H1 (cell line): ENCODE measurements at regions not wholly inside any gene's neighbourhood (a gene's known extent, or its start where the extent isn't known, plus 50 kb on each side); places are given as distances from the start of the nearest gene placed in this dataset.

Source experiments
- CTCF ChIA-PET: fragments of 300-600 bp; sonication (Branson Sonifier 250); formaldehyde crosslinking; loops from one replicate; lab custom pipeline; 2021; ENCODE audit not compliant: partially characterized antibody; lab: Charles Lee
- POLR2A ChIA-PET: fragments of 300-600 bp; sonication (Branson Sonifier 250); formaldehyde crosslinking; loops from one replicate; lab custom pipeline; 2021; ENCODE audit warnings: inconsistent platforms; ENCODE audit not compliant: partially characterized antibody; lab: Charles Lee
- DNase-seq, 2 experiments: peaks; one replicate each; pipeline versions ENCODE4 v3.0.0 to v3.0.0-alpha.2; 2010 to 2022; ENCODE audit warnings: low spot score in 2 of 2, low read depth in 1 of 2, mixed read lengths in 1 of 2
- FAIRE-seq: peaks from 2 replicates; lab custom pipeline; 2011; peaks lifted over from hg19 to GRCh38; lab: Jason Lieb, UNC
- H2AFZ ChIP-seq: 2 replicates; pipeline ENCODE4 v1.8.1; 2012; ENCODE audit warnings: low read length, inconsistent platforms
- H2AK5ac ChIP-seq: 2 replicates; pipeline ENCODE4 v1.6.1; 2013; ENCODE audit warnings: low read depth, low read length
- H2BK120ac ChIP-seq: replicated peaks from 2 replicates; pipeline ENCODE3; 2013; ENCODE audit warnings: low read depth, low read length, inconsistent platforms
- H2BK12ac ChIP-seq: 2 replicates; pipeline ENCODE4 v1.6.1; 2013; ENCODE audit warnings: low read depth, low read length
- H2BK15ac ChIP-seq: 2 replicates; pipeline ENCODE4 v1.6.1; 2013; ENCODE audit warnings: low read length
- H2BK20ac ChIP-seq: 2 replicates; pipeline ENCODE4 v1.6.1; 2013; ENCODE audit warnings: low read length
- H2BK5ac ChIP-seq: 2 replicates; pipeline ENCODE4 v1.6.1; 2013; ENCODE audit warnings: low read depth, low read length
- H3K14ac ChIP-seq: 2 replicates; pipeline ENCODE4 v1.6.1; 2013; ENCODE audit warnings: inconsistent platforms; ENCODE audit not compliant: insufficient read length
- H3K18ac ChIP-seq: 2 replicates; pipeline ENCODE4 v1.6.1; 2013; ENCODE audit warnings: low read length; ENCODE audit errors: extremely low read depth
- H3K23ac ChIP-seq: 2 replicates; pipeline ENCODE4 v1.6.1; 2013; ENCODE audit warnings: inconsistent platforms; ENCODE audit not compliant: insufficient read length
- H3K23me2 ChIP-seq: 2 replicates; pipeline ENCODE4 v1.6.1; 2013; ENCODE audit warnings: low read depth, low read length
- H3K27ac ChIP-seq: 2 replicates; pipeline ENCODE4 v1.6.1; 2011; ENCODE audit warnings: low read depth, low read length, inconsistent platforms
- H3K27me3 ChIP-seq, 4 experiments: replicated peaks in 1 of 4; 1 replicate in 1 of 4; 2 replicates in 3 of 4; pipeline versions ENCODE4 v1.6.1 to v1.8.1; 2011 to 2013; ENCODE audit warnings: low read length in 3 of 4, mild to moderate bottlenecking in 3 of 4, inconsistent platforms in 2 of 4, mixed read lengths in 2 of 4, moderate library complexity in 1 of 4; ENCODE audit not compliant: control insufficient read depth in 3 of 4, insufficient read depth in 3 of 4; ENCODE audit errors: extremely low read depth in 1 of 4
- H3K36me3 ChIP-seq, 4 experiments: 2 replicates each; pipeline versions ENCODE4 v1.6.1 to v1.8.1; 2011 to 2013; ENCODE audit warnings: mild to moderate bottlenecking in 4 of 4, low read length in 3 of 4, moderate library complexity in 2 of 4, control low read depth in 1 of 4, inconsistent platforms in 1 of 4; ENCODE audit not compliant: insufficient read depth in 4 of 4, control insufficient read depth in 2 of 4
- H3K4ac ChIP-seq: replicated peaks from 2 replicates; pipeline ENCODE3; 2013; ENCODE audit warnings: low read length, low read depth, mixed read lengths, inconsistent platforms; ENCODE audit not compliant: insufficient read length
- H3K4me1 ChIP-seq, 4 experiments: replicated peaks in 1 of 4; 1 replicate in 1 of 4; 2 replicates in 3 of 4; pipeline versions ENCODE4 v1.6.1 to v1.8.1; 2011 to 2013; ENCODE audit warnings: low read length in 3 of 4, inconsistent platforms in 2 of 4, mixed read lengths in 1 of 4; ENCODE audit not compliant: insufficient read depth in 4 of 4, control insufficient read depth in 3 of 4
- H3K4me2 ChIP-seq, 2 experiments: 2 replicates each; pipeline versions ENCODE4 v1.6.1 to v1.8.1; 2011 to 2013; ENCODE audit warnings: low read depth in 2 of 2, low read length in 2 of 2, control low read depth in 1 of 2, inconsistent platforms in 1 of 2, mild to moderate bottlenecking in 1 of 2; ENCODE audit not compliant: insufficient read depth in 1 of 2
- H3K4me3 ChIP-seq, 4 experiments: fragments of 200-600, 300-600 bp in 1 of 4; sonication (generic), shearing (Covaris generic), sonication (Bioruptor Twin) in 1 of 4; 2 replicates each; pipeline versions ENCODE4 v1.5.1 to v1.8.1; 2011 to 2016; ENCODE audit warnings: low read length in 4 of 4, low read depth in 3 of 4, control low read depth in 2 of 4, inconsistent platforms in 2 of 4, mild to moderate bottlenecking in 2 of 4, mixed read lengths in 1 of 4, moderate library complexity in 1 of 4; ENCODE audit not compliant: insufficient read depth in 2 of 4; ENCODE audit errors: extremely low read depth in 1 of 4
- H3K56ac ChIP-seq: replicated peaks from 2 replicates; pipeline ENCODE3; 2013; ENCODE audit warnings: low read depth, mild to moderate bottlenecking, mixed read lengths, low read length, inconsistent platforms; ENCODE audit not compliant: insufficient read length
- H3K79me1 ChIP-seq: 2 replicates; pipeline ENCODE4 v1.6.1; 2013; ENCODE audit warnings: low read depth, low read length, control low read depth
- H3K79me2 ChIP-seq, 2 experiments: 2 replicates each; pipeline versions ENCODE4 v1.6.1 to v1.8.1; 2012 to 2013; ENCODE audit warnings: low read length in 2 of 2, mild to moderate bottlenecking in 2 of 2, inconsistent platforms in 1 of 2; ENCODE audit not compliant: insufficient read depth in 2 of 2, control insufficient read depth in 1 of 2
- H3K9ac ChIP-seq, 4 experiments: replicated peaks in 1 of 4; 1 replicate in 1 of 4; 2 replicates in 3 of 4; pipeline versions ENCODE4 v1.6.1 to v1.8.1; 2011 to 2013; ENCODE audit warnings: low read depth in 3 of 4, low read length in 3 of 4, control low read depth in 2 of 4, mild to moderate bottlenecking in 2 of 4, moderate library complexity in 2 of 4, inconsistent platforms in 1 of 4; ENCODE audit errors: extremely low read depth in 1 of 4
- H3K9me3 ChIP-seq, 2 experiments: 2 replicates each; pipeline versions ENCODE4 v1.6.1 to v1.8.1; 2012 to 2013; ENCODE audit warnings: mild to moderate bottlenecking in 2 of 2, moderate library complexity in 2 of 2, control low read depth in 1 of 2, inconsistent platforms in 1 of 2, low read depth in 1 of 2, low read length in 1 of 2, mixed read lengths in 1 of 2; ENCODE audit not compliant: insufficient read depth in 2 of 2
- H4K20me1 ChIP-seq, 2 experiments: replicated peaks in 1 of 2; 2 replicates each; pipeline versions ENCODE3 to v1.8.1; 2011 to 2013; ENCODE audit warnings: inconsistent platforms in 2 of 2, low read length in 2 of 2, mild to moderate bottlenecking in 1 of 2; ENCODE audit not compliant: insufficient read depth in 2 of 2, control insufficient read depth in 1 of 2
- H4K5ac ChIP-seq: 2 replicates; pipeline ENCODE4 v1.6.1; 2013; ENCODE audit warnings: low read length, low read depth, mixed read lengths, inconsistent platforms; ENCODE audit not compliant: insufficient read length
- H4K8ac ChIP-seq: 2 replicates; pipeline ENCODE4 v1.8.0; 2013; ENCODE audit warnings: mild to moderate bottlenecking, moderate library complexity, low read length, inconsistent platforms; ENCODE audit not compliant: insufficient read depth; ENCODE audit errors: extremely low read depth
- H4K91ac ChIP-seq: replicated peaks from 2 replicates; pipeline ENCODE3; 2013; ENCODE audit warnings: low read length, mixed read lengths, inconsistent platforms; ENCODE audit not compliant: insufficient read length
- ASH2L ChIP-seq: fragments of 200-600, 300-600 bp; sonication (generic); IDR thresholded peaks from one replicate; pipeline ENCODE4 v1.7.1; 2017; ENCODE audit warnings: low read length
- CHD2 ChIP-seq: IDR thresholded peaks from 2 replicates; pipeline ENCODE4 v1.6.1; 2012; ENCODE audit warnings: low read length, improper control_type of control experiment
- CREB1 ChIP-seq: IDR thresholded peaks from 2 replicates; pipeline ENCODE4 v1.6.1; 2012; ENCODE audit warnings: inconsistent platforms
- EGR1 ChIP-seq: IDR thresholded peaks from 2 replicates; pipeline ENCODE4 v1.6.1; 2011; ENCODE audit warnings: low read depth, low read length, borderline replicate concordance
- HDAC2 ChIP-seq, 2 experiments: fragments of 300-600 bp in 1 of 2; sonication (generic) in 1 of 2; IDR thresholded peaks; 2 replicates each; pipeline ENCODE4 v1.6.1; 2011 to 2012; ENCODE audit warnings: low read depth in 2 of 2, low read length in 2 of 2, mild to moderate bottlenecking in 2 of 2, moderate library complexity in 2 of 2, borderline replicate concordance in 1 of 2, inconsistent platforms in 1 of 2
- HDAC6 ChIP-seq: IDR thresholded peaks from one replicate; pipeline ENCODE4 v1.7.1; 2012; ENCODE audit warnings: low read depth, mild to moderate bottlenecking, inconsistent platforms, low read length, moderate library complexity
- KDM5A ChIP-seq: fragments of 200-600 bp; IDR thresholded peaks from 2 replicates; pipeline ENCODE4 v1.7.1; 2012; ENCODE audit warnings: mild to moderate bottlenecking, low read length, inconsistent platforms, mixed read lengths
- NANOG ChIP-seq: IDR thresholded peaks from 2 replicates; pipeline ENCODE4 v1.6.1; 2011; ENCODE audit warnings: low read length, low read depth, mild to moderate bottlenecking, inconsistent platforms; ENCODE audit not compliant: insufficient read depth, poor library complexity, severe bottlenecking
- RFX5 ChIP-seq: IDR thresholded peaks from 2 replicates; pipeline ENCODE4 v1.6.1; 2011; ENCODE audit warnings: low read depth, low read length, improper control_type of control experiment, borderline replicate concordance
- RNF2 ChIP-seq: fragments of 200-900, 300-1000 bp; sonication (generic); IDR thresholded peaks from 2 replicates; pipeline ENCODE4 v1.7.1; 2016; ENCODE audit warnings: borderline replicate concordance, low read depth, mild to moderate bottlenecking, antibody characterized with exemption, low read length; ENCODE audit not compliant: poor library complexity, severe bottlenecking; ENCODE audit errors: missing control alignments
- RXRA ChIP-seq: IDR thresholded peaks from 2 replicates; pipeline ENCODE4 v1.6.1; 2011; ENCODE audit warnings: low read depth, mild to moderate bottlenecking, low read length, moderate library complexity; ENCODE audit not compliant: insufficient read depth
- SP1 ChIP-seq: IDR thresholded peaks from 2 replicates; pipeline ENCODE4 v1.6.1; 2011; ENCODE audit warnings: low read depth, low read length
- SP4 ChIP-seq: IDR thresholded peaks from 2 replicates; pipeline ENCODE4 v1.6.1; 2012; ENCODE audit warnings: low read length, inconsistent platforms
- YY1 ChIP-seq: IDR thresholded peaks from 2 replicates; pipeline ENCODE4 v1.6.1; 2011; ENCODE audit warnings: low read depth, mild to moderate bottlenecking, low read length

DNA sequence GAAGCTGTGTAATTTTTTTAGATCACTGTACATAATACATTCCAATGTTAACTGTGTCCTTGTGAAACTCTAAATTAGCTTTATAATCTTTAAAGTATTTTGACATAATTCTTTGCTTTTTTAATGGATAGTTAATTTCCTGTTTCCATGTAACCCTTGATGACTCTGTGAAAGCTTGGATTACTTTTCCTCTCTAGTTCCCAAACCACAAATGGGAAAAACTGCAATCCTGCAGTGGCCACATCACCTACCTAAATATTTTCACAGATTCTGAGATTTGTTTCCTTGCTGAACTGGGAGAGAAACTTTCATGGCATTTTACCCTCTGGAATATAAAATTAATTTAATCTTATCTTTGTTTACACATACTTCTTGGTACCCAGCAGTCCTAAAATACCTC is 161.6 kb upstream of the CCDC68 start:
- no peaks in the 10 kb centered on the region for H3K27me3 ChIP-seq
- no peak overlapping the region for H3K14ac ChIP-seq
- no peaks in the 10 kb centered on the region for H3K9me3 ChIP-seq
- ChIA-PET CTCF (no interaction called here), POLR2A (no interaction called here)
- no peak overlapping the region for H3K4me2 ChIP-seq
- H3K4me1 ChIP-seq = no peaks in the 10 kb centered on the region
- no peak overlapping the region for H3K27ac ChIP-seq
- H2BK5ac ChIP-seq = no peak overlapping the region
- H3K23ac ChIP-seq = no peak overlapping the region
- H4K20me1 ChIP-seq = no peaks in the 10 kb centered on the region
- H2BK15ac ChIP-seq = no peak overlapping the region
- no peaks in the 10 kb centered on the region for H3K23me2 ChIP-seq
- H3K79me2 ChIP-seq = no peaks in the 10 kb centered on the region
- no peak overlapping the region for H4K5ac ChIP-seq
- H3K18ac ChIP-seq = no peak overlapping the region
- no peak overlapping the region for H2AK5ac ChIP-seq
- H3K56ac ChIP-seq = no peak overlapping the region
- H3K36me3 ChIP-seq = no peaks in the 10 kb centered on the region
- no peak overlapping the region for H2BK120ac ChIP-seq
- no peaks in the 10 kb centered on the region for H3K79me1 ChIP-seq
- H3K4me3 ChIP-seq = no peak overlapping the region
- no peak overlapping the region for H2BK20ac ChIP-seq
- no peak overlapping the region for H4K8ac ChIP-seq
- no peak overlapping the region for H2AFZ ChIP-seq
- DNase-seq = no peak
- no peak overlapping the region for H4K91ac ChIP-seq
- H3K4ac ChIP-seq = no peak overlapping the region
- no peak overlapping the region for H2BK12ac ChIP-seq
- no peak for FAIRE-seq
- no peak for TF ChIP-seq HDAC6
- TF ChIP-seq CHD2 = no peak
- TF ChIP-seq HDAC2 (IDR thresholded peaks at IDR 0.05; ENCODE audit: borderline replicate concordance in 1 of 2, low read depth in 2 of 2, low read length in 2 of 2) = no peak
- no peak for TF ChIP-seq RFX5
- no peak for TF ChIP-seq RNF2
- no peak for TF ChIP-seq ASH2L
- no peak for TF ChIP-seq RXRA
- no peak for TF ChIP-seq CREB1
- TF ChIP-seq EGR1 = no peak
- no peak for TF ChIP-seq SP4
- no peak for TF ChIP-seq YY1
- TF ChIP-seq SP1 = no peak
- no peak for TF ChIP-seq NANOG
- no peak for TF ChIP-seq KDM5A
- no peak overlapping the region for H3K9ac ChIP-seq
